ENCODE measurements at regions not wholly inside any gene's neighbourhood (a gene's known extent, or its start where the extent isn't known, plus 50 kb on each side); places are given as distances from the start of the nearest gene placed in this dataset.

- TF ChIP-seq CTCF (IDR thresholded peaks at IDR 0.05; ENCODE audit: extremely low read depth, missing control alignments), result no peak
- no peak for DNase-seq (ENCODE audit: low spot score)
Observed at GRCh38 chr5:168023191-168023590, 268.3 kb upstream of the WWC1 start.

- no peak for TF ChIP-seq CTCF (IDR thresholded peaks at IDR 0.05; ENCODE audit: extremely low read depth, missing control alignments)
- DNase-seq (ENCODE audit: low spot score), result no peak
Observed at GRCh38 chr5:168024306-168024705, 267.1 kb upstream of the WWC1 start.

- TF ChIP-seq CTCF (IDR thresholded peaks at IDR 0.05; ENCODE audit: extremely low read depth, missing control alignments), result no peak
- no peak for DNase-seq (ENCODE audit: low spot score)
Observed at GRCh38 chr5:168027007-168027406, 264.4 kb upstream of the WWC1 start.

- DNase-seq (ENCODE audit: low spot score), result no peak
- no peak for TF ChIP-seq CTCF (IDR thresholded peaks at IDR 0.05; ENCODE audit: extremely low read depth, missing control alignments)
Observed at GRCh38 chr5:168030912-168031311, 260.5 kb upstream of the WWC1 start.

- no peak for TF ChIP-seq CTCF (IDR thresholded peaks at IDR 0.05; ENCODE audit: extremely low read depth, missing control alignments)
- no peak for DNase-seq (ENCODE audit: low spot score)
Observed at GRCh38 chr5:168031614-168032013, 259.8 kb upstream of the WWC1 start.

- DNase-seq (ENCODE audit: low spot score), result no peak
- TF ChIP-seq CTCF (IDR thresholded peaks at IDR 0.05; ENCODE audit: extremely low read depth, missing control alignments), result no peak
Observed at GRCh38 chr5:168039039-168039438, 252.4 kb upstream of the WWC1 start.

- DNase-seq (ENCODE audit: low spot score), result no peak
- no peak for TF ChIP-seq CTCF (IDR thresholded peaks at IDR 0.05; ENCODE audit: extremely low read depth, missing control alignments)
Observed at GRCh38 chr5:168039566-168040248, 251.7 kb upstream of the WWC1 start.
